Dermis microvascular lymphatic vessel endothelial cell (primary cell): ENCODE measurements at regions not wholly inside any gene's neighbourhood (a gene's known extent, or its start where the extent isn't known, plus 50 kb on each side); places are given as distances from the start of the nearest gene placed in this dataset.

Experiments
- DNase-seq, 2 donors: peaks; one replicate each; pipeline versions ENCODE4 v3.0.0 to v3.0.0-alpha.2; 2010; ENCODE audit warnings: low read depth in 2 of 2

DNA sequence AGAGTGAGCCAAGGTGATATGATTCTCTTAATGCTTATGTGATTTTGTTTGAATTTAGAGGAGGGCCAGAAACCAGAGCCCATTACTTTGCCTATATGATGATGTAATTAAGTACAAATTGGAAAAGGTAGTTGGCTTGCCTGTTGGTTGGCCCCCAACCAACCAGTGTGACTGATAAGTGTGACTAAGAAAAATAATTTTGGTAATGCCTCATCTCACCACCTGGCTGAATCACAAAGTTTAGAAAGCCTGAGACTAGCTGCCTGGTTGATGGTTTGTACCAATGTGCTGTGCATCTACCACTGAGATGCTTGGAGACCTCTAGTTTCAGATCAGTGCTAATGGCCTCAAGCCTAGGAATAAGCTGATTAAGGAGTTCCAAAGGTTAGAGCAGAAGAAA lies 338.7 kb downstream of the CDH2 start:
- no peak for DNase-seq

- DNase-seq = no peak
These were observed 350.8 kb downstream of the CDH2 start for GRCh38 chr18:27826101-27826500.

GRCh38 chr18:27825689-27826088 lies 351.2 kb downstream of the CDH2 start:
- DNase-seq = no peak

GRCh38 chr18:27824841-27825681 lies 351.9 kb downstream of the CDH2 start:
- no peak for DNase-seq

GRCh38 chr18:27824275-27824674 lies 352.7 kb downstream of the CDH2 start:
- no peak for DNase-seq

DNA sequence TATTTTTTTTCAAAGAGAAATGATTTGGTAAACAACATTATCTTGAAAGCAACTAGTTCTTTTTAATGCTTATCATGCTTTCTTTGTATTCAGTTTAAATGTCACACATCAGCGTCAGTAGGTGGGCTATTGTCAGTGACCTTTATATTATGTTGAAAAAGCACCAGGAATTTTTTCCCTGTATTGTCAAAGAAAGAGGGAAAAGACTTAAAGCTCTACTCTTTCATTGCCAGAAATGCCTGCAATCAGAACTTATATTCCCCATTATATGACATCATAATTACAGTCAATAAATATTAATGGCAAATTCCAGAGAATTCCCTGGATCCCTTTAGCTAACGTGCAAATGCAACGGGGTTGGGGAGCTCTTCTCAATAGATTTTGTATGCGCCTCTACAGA lies 353.9 kb downstream of the CDH2 start:
- DNase-seq = no peak

- no peak for DNase-seq
These were observed 368.2 kb downstream of the CDH2 start for GRCh38 chr18:27808683-27809082.

GRCh38 chr18:27803957-27804356 lies 373.0 kb downstream of the CDH2 start:
- DNase-seq = no peak

GRCh38 chr18:27797484-27797883 lies 379.4 kb downstream of the CDH2 start:
- DNase-seq = no peak

- no peak for DNase-seq
These were observed 382.6 kb downstream of the CDH2 start for GRCh38 chr18:27794181-27794926.

DNA sequence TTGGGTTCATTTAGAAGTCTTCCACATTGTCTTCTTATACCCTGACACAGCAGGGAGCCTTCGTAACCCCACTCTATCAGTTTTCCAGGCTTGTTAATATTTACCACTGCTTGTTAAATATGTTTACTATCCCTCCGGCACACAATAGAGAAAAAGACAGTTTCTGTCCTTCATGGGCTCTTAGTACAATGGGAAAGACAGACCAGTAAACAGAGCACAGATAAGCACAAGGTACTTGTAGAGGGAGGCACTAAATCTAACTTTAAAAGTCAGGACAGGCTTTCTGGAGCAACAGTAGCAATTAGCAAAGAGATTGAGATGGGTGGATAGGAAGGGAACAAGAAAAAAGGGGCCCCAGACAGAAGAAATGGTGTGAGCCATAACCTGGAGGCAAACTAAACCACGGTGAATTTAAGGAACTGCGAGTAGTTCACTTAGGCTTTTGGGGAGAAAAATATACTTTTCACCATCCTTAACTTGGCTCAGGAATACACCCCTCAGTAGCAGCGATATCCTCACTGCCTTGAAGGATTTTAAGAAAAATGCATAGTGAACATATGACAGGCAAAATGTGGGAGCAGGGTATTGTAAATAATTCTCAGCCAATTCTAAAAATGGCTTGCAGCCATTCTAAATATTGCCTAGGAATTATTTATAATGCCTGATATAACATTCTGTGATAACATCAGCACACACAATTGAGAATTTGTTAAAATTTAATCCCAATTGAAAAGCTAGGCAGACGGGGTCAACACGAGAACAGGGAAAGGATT lies 383.7 kb downstream of the CDH2 start:
- DNase-seq = no peak

- no peak for DNase-seq
These were observed 387.5 kb downstream of the CDH2 start for GRCh38 chr18:27789406-27789805.

GRCh38 chr18:27787547-27787946 lies 389.4 kb downstream of the CDH2 start:
- no peak for DNase-seq

GRCh38 chr18:27785815-27786471 lies 391.0 kb downstream of the CDH2 start:
- no peak for DNase-seq

DNA sequence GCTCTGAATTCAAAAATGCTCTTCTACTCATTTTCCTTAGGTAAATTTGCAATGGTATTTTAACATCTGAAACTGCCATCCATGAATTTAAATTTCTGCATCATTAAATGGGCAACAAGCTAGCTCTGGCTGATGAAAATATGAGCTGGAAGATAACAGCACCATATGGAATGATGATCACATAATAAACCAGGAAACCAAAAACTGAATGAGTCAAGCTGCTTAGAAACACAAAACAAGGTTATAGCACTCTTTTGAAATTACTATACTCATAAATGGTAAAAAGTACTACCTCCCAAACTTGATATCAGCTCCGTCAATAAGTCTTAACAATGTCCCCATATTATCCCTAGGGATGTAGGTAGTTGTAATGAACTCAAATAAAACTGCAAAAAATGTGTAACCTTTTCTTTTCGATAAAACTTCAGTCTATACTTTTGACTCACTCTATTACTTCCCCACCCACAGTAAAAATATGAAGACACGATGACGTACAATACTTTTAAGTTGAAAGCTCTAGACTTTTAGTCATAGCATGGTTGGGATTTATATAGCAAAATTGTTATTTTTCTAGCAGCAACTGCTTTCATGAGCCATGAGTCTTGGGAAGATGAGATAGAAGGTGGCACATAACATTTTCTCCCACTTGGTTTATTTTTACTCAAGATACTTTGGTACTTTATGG lies 396.7 kb downstream of the CDH2 start:
- DNase-seq = no peak

DNA sequence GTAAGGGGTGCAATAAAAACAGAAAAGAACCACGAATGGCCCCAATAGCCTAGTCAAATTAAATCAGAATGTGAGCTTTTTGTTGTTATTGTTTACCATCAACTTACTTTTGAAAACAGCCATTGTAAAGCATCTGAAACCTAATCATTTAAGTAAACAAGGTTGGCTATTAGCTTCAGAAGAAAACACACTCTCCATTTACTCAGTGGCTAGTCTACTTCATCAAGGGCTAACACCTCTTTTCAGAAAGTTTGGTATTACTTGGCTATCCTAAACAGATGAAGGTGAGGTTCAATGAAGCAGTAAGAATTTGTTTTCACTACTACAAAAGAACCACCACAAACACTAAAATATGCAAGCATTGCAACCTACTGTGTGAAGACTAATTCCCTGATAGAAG lies 398.0 kb downstream of the CDH2 start:
- DNase-seq = no peak

DNA sequence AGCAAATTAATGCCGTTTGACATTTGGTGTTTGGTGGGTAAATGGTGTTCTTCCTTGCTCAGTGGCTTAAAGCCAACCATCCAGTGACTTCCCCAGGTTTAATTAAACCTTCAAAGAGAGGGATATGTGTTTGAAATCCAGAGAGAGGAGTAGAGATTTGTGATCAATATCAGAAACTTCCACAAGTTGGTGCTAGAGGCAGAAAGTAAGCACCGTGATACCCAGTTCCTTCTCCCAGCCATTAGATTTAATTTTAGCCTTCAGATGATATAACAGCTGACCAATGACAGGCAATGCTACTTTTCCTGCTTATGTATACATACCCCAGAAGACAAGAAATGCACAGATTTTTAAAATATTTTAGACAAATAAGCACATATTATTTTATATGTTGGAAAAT lies 398.5 kb downstream of the CDH2 start:
- peak in 1 of 2 donors; percentile 8 for DNase-seq

DNA sequence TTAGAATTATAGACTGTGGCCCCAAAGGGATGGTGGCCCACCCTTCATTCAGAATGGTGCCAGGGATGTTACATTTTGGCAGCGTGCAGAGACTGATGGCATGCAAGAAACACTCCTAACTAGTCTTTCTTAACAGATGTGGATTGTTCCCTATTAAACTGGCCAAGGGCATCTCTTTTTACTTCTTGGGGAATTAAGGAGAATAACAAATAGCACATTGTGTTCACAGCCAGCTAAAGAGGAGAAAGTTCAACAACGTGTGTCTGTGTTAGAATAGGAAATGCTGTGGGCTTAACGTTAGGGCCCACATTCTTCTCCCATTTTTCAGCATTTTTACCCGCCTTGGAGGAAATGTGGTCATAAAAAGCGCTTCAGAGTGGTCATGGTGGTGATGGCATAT lies 404.8 kb downstream of the CDH2 start:
- DNase-seq = no peak

DNA sequence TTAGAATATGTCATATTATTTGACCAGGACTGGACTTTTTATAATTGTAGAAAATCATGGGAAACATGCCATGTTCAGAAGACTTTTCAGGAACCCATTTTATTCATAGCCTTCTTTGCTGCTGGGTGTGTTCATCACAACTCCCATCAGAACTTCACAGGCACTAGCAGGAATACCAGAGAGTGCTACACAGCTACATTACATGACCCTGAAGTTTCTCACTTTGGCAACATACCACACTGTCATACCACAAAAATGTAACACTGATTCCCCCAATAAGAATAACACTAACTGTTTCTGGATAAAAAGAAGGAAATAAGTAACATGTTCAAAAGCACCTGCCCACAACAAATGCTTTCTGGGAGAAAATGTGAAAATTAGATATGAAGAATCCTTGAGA lies 405.4 kb downstream of the CDH2 start:
- DNase-seq = no peak

DNA sequence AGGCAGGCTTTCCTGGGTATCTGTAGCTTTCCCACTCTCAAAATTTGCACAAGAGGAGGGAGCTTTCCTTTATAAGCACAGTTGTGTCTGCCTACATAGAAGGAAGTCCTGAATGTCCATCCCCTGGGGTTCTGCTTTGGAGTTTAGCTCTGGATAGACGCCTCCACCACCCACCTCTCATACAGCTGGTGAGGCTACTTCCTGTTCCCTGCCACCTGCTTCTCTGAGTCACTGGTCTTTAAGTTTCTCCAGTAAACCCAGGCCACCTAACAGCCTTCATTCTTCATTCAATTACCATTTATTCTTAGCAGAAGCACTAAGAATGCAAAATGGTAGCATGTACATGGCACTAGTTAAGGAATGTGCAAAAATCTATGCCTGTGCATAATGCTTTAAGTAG lies 407.8 kb downstream of the CDH2 start:
- DNase-seq = no peak

- no peak for DNase-seq
These were observed 413.0 kb downstream of the CDH2 start for GRCh38 chr18:27763936-27764335.
